Adrenal gland (tissue), 5 donors: ENCODE measurements at regions not wholly inside any gene's neighbourhood (a gene's known extent, or its start where the extent isn't known, plus 50 kb on each side); places are given as distances from the start of the nearest gene placed in this dataset.
"Not testable (repeated sequence)": the region's sequence is repeated elsewhere in the genome, so short reads cannot be mapped to it uniquely, and the experiment has no call there.

ENCODE experiments used
- POLR2A ChIP-seq, 2 donors: fragments of 450-650 bp; IDR thresholded peaks; one replicate each; pipeline ENCODE4 v1.6.1; 2017; ENCODE audit warnings: antibody characterized with exemption in 2 of 2, mild to moderate bottlenecking in 2 of 2, moderate library complexity in 1 of 2
- TF ChIP-seq, protein P1 (sequence below), 6 experiments: fragments of 450-650 bp in 4 of 6; fragments of 200-600 bp in 2 of 6; sonication (generic) in 1 of 6; IDR thresholded peaks; 1 replicate in 5 of 6; 2 replicates in 1 of 6; pipeline versions ENCODE4 v1.5.1 to v1.8.0; 2016 to 2021; ENCODE audit warnings: antibody characterized with exemption in 6 of 6, mild to moderate bottlenecking in 2 of 6, moderate library complexity in 1 of 6
- donor health status: DM: no; HTN: no; CAD: no.

DNA sequence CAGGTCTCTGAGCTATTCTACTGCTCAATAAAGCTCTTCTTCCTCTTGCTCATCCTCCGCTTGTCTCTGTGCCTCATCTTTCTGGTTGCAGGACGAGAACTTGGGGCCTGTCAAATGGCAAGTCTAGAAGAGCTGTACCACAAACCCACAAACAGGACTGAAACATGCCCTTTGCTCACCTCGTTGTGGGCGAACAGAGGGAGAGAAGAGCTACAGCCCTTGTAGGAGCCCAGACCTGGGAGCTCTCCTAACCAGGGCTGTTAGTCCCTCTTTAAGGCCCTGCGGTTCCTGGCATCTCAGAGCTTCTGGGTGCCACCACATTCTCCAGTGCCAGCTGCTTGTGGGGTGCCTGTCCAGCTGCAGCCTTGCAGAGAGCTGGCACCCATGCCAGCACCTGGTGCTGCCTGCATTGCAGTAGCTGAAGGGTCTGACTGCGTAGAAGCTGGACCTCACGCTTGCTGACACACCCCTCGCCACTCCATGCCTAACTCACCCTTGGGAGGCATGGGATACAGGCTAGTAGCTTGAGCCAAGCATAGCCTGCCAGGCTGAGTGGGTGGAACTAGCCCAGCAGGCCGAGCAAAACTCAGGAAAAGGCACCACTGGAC, 313.4 kb downstream of the ANKRD30B start:
- TF ChIP-seq, protein P1, sequence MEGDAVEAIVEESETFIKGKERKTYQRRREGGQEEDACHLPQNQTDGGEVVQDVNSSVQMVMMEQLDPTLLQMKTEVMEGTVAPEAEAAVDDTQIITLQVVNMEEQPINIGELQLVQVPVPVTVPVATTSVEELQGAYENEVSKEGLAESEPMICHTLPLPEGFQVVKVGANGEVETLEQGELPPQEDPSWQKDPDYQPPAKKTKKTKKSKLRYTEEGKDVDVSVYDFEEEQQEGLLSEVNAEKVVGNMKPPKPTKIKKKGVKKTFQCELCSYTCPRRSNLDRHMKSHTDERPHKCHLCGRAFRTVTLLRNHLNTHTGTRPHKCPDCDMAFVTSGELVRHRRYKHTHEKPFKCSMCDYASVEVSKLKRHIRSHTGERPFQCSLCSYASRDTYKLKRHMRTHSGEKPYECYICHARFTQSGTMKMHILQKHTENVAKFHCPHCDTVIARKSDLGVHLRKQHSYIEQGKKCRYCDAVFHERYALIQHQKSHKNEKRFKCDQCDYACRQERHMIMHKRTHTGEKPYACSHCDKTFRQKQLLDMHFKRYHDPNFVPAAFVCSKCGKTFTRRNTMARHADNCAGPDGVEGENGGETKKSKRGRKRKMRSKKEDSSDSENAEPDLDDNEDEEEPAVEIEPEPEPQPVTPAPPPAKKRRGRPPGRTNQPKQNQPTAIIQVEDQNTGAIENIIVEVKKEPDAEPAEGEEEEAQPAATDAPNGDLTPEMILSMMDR (IDR thresholded peaks at IDR 0.05): not testable (repeated sequence)
- TF ChIP-seq POLR2A (IDR thresholded peaks at IDR 0.05): not testable (repeated sequence)
